ENCODE measurements at regions not wholly inside any gene's neighbourhood (a gene's known extent, or its start where the extent isn't known, plus 50 kb on each side); places are given as distances from the start of the nearest gene placed in this dataset.

DNA sequence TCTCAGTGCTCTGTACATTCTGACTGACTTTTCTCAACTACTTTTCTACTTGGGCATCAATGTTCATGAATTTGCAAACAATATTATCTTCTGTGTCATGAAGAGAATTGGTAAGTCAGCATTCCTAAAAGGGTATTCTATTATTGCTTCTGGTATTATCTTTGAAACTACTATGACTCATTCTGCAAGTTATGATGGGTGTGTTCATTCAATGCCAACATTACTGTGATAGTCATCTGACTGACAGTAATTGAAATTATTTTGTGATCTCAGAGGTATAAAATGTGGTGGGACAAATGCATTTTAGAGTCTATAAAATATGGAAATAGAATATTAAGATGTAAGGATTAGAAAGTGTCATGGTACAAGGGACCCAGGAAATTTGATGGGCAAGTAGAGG, 736.0 kb upstream of the CELF4 start:
- no peak overlapping the region for H3K4me2 ChIP-seq (ENCODE audit: low read length)
- no peak overlapping the region for H3K27ac Mint-ChIP-seq (ENCODE audit: unreplicated experiment)
- no peak overlapping the region for H3K4me3 Mint-ChIP-seq (ENCODE audit: unreplicated experiment)
- H3K9me3 ChIP-seq (ENCODE audit: insufficient read depth, low read depth, low read length), result peaks cover 2% of the 10 kb centered on the region
- no peak overlapping the region for H3K4me3 ChIP-seq (ENCODE audit: insufficient read depth, low read depth, low read length)
- H3K4me1 ChIP-seq (ENCODE audit: insufficient read depth, low read length), result no peaks in the 10 kb centered on the region
- H3K36me3 Mint-ChIP-seq (ENCODE audit: low read depth, unreplicated experiment), result no peaks in the 10 kb centered on the region
- TF ChIP-seq CTCF (IDR thresholded peaks at IDR 0.05; ENCODE audit: insufficient read depth, low read depth, low read length) (no peak), EZH2 (IDR thresholded peaks at IDR 0.05; ENCODE audit: insufficient read depth, low read length) (no peak)
- no peak overlapping the region for H3K27ac ChIP-seq (ENCODE audit: low read depth, low read length)
- peaks cover 4% of the 10 kb centered on the region for H3K4me1 Mint-ChIP-seq (ENCODE audit: low read depth, unreplicated experiment)
- H3K79me2 ChIP-seq (ENCODE audit: insufficient read depth, low read length), result no peaks in the 10 kb centered on the region
- no peak overlapping the region for H2AFZ ChIP-seq (ENCODE audit: low read depth, low read length)
- FAIRE-seq (no peak), DNase-seq (ENCODE audit: low read depth) (no peak)
- H3K9me3 Mint-ChIP-seq (ENCODE audit: unreplicated experiment), result no peaks in the 10 kb centered on the region
- no peaks in the 10 kb centered on the region for H4K20me1 ChIP-seq (ENCODE audit: insufficient read depth, low read length)
- H3K9ac ChIP-seq (ENCODE audit: low read length), result no peak overlapping the region
- H3K27me3 ChIP-seq (ENCODE audit: insufficient read depth, low read length), result no peaks in the 10 kb centered on the region
- H3K36me3 ChIP-seq (ENCODE audit: insufficient read depth, low read length), result no peaks in the 10 kb centered on the region
- no peaks in the 10 kb centered on the region for H3K27me3 Mint-ChIP-seq (ENCODE audit: low read depth, unreplicated experiment)

GRCh38 chr18:38297910-38298309, 732.3 kb upstream of the CELF4 start:
- Histone ChIP-seq H3K9ac (ENCODE audit: low read length) (no peak overlapping the region), H3K4me2 (ENCODE audit: low read length) (no peak overlapping the region), H3K4me1 (ENCODE audit: insufficient read depth, low read length) (no peaks in the 10 kb centered on the region), H3K36me3 (ENCODE audit: insufficient read depth, low read length) (no peaks in the 10 kb centered on the region), H4K20me1 (ENCODE audit: insufficient read depth, low read length) (no peaks in the 10 kb centered on the region), H2AFZ (ENCODE audit: low read depth, low read length) (no peak overlapping the region), H3K9me3 (ENCODE audit: insufficient read depth, low read depth, low read length) (peaks cover 2% of the 10 kb centered on the region), H3K27ac (ENCODE audit: low read depth, low read length) (no peak overlapping the region), H3K27me3 (ENCODE audit: insufficient read depth, low read length) (no peaks in the 10 kb centered on the region), H3K79me2 (ENCODE audit: insufficient read depth, low read length) (no peaks in the 10 kb centered on the region), H3K4me3 (ENCODE audit: insufficient read depth, low read depth, low read length) (no peak overlapping the region)
- FAIRE-seq, result no peak
- peaks cover 4% of the 10 kb centered on the region for H3K4me1 Mint-ChIP-seq (ENCODE audit: low read depth, unreplicated experiment)
- no peak for DNase-seq (ENCODE audit: low read depth)
- no peak overlapping the region for H3K27ac Mint-ChIP-seq (ENCODE audit: unreplicated experiment)
- no peak overlapping the region for H3K4me3 Mint-ChIP-seq (ENCODE audit: unreplicated experiment)
- no peaks in the 10 kb centered on the region for H3K36me3 Mint-ChIP-seq (ENCODE audit: low read depth, unreplicated experiment)
- H3K27me3 Mint-ChIP-seq (ENCODE audit: low read depth, unreplicated experiment), result no peaks in the 10 kb centered on the region
- no peak for TF ChIP-seq CTCF (IDR thresholded peaks at IDR 0.05; ENCODE audit: insufficient read depth, low read depth, low read length)
- TF ChIP-seq EZH2 (IDR thresholded peaks at IDR 0.05; ENCODE audit: insufficient read depth, low read length), result no peak
- no peaks in the 10 kb centered on the region for H3K9me3 Mint-ChIP-seq (ENCODE audit: unreplicated experiment)

- H2AFZ ChIP-seq (ENCODE audit: low read depth, low read length), result no peak overlapping the region
- Mint-ChIP-seq H3K4me3 (ENCODE audit: unreplicated experiment) (no peak overlapping the region), H3K27ac (ENCODE audit: unreplicated experiment) (no peak overlapping the region), H3K9me3 (ENCODE audit: unreplicated experiment) (no peaks in the 10 kb centered on the region), H3K4me1 (ENCODE audit: low read depth, unreplicated experiment) (peaks cover 4% of the 10 kb centered on the region), H3K36me3 (ENCODE audit: low read depth, unreplicated experiment) (no peaks in the 10 kb centered on the region), H3K27me3 (ENCODE audit: low read depth, unreplicated experiment) (no peaks in the 10 kb centered on the region)
- no peaks in the 10 kb centered on the region for H3K36me3 ChIP-seq (ENCODE audit: insufficient read depth, low read length)
- no peak overlapping the region for H3K4me3 ChIP-seq (ENCODE audit: insufficient read depth, low read depth, low read length)
- H3K9me3 ChIP-seq (ENCODE audit: insufficient read depth, low read depth, low read length), result no peaks in the 10 kb centered on the region
- no peak for TF ChIP-seq EZH2 (IDR thresholded peaks at IDR 0.05; ENCODE audit: insufficient read depth, low read length)
- TF ChIP-seq CTCF (IDR thresholded peaks at IDR 0.05; ENCODE audit: insufficient read depth, low read depth, low read length), result no peak
- H3K79me2 ChIP-seq (ENCODE audit: insufficient read depth, low read length), result no peaks in the 10 kb centered on the region
- no peak for DNase-seq (ENCODE audit: low read depth)
- no peak overlapping the region for H3K4me2 ChIP-seq (ENCODE audit: low read length)
- no peak overlapping the region for H3K9ac ChIP-seq (ENCODE audit: low read length)
- H3K27ac ChIP-seq (ENCODE audit: low read depth, low read length), result no peak overlapping the region
- H3K27me3 ChIP-seq (ENCODE audit: insufficient read depth, low read length), result no peaks in the 10 kb centered on the region
- FAIRE-seq, result no peak
- no peaks in the 10 kb centered on the region for H4K20me1 ChIP-seq (ENCODE audit: insufficient read depth, low read length)
- H3K4me1 ChIP-seq (ENCODE audit: insufficient read depth, low read length), result no peaks in the 10 kb centered on the region
Measured at GRCh38 chr18:38290229-38290628, 724.6 kb upstream of the CELF4 start.
